Ascending aorta (tissue), 2 donors: ENCODE measurements at regions not wholly inside any gene's neighbourhood (a gene's known extent, or its start where the extent isn't known, plus 50 kb on each side); places are given as distances from the start of the nearest gene placed in this dataset.
"Not testable (repeated sequence)": the region's sequence is repeated elsewhere in the genome, so short reads cannot be mapped to it uniquely, and the experiment has no call there.

Experiments used
- DNase-seq, 2 donors: peaks; one replicate each; pipeline ENCODE4 v3.0.0-alpha.2; 2019; ENCODE audit warnings: low spot score in 2 of 2
- H3K27ac ChIP-seq, 2 donors: fragments of 200-600 bp; sonication (generic); one replicate each; pipeline ENCODE4 v1.5.1; 2016 to 2017; ENCODE audit warnings: mild to moderate bottlenecking in 1 of 2
- H3K27me3 ChIP-seq: fragments of 200-600 bp; sonication (generic); one replicate; pipeline ENCODE4 v1.5.1; 2017
- H3K36me3 ChIP-seq, 2 donors: fragments of 200-600 bp; sonication (generic); one replicate each; pipeline ENCODE4 v1.5.1; 2016
- H3K4me1 ChIP-seq, 2 donors: fragments of 200-600 bp; sonication (generic); one replicate each; pipeline ENCODE4 v1.5.1; 2016 to 2017; ENCODE audit warnings: mild to moderate bottlenecking in 1 of 2
- H3K4me3 ChIP-seq, 2 donors: fragments of 200-600 bp; sonication (generic); one replicate each; pipeline ENCODE4 v1.5.1; 2016 to 2017; ENCODE audit warnings: mild to moderate bottlenecking in 1 of 2
- H3K9me3 ChIP-seq, 2 donors: fragments of 200-600 bp; sonication (generic); one replicate each; pipeline ENCODE4 v1.5.1; 2016
- intact Hi-C: fragments of 100-400 bp; cut with DNase I; formaldehyde crosslinking; loops from one replicate; pipeline ENCODE4 v1.15.1; 2023
- TF ChIP-seq, protein P1 (sequence below), 3 experiments: fragments of 200-600 bp in 2 of 3; fragments of 450-650 bp in 1 of 3; sonication (generic) in 2 of 3; IDR thresholded peaks; one replicate each; pipeline ENCODE4 v1.5.1; 2016 to 2019; ENCODE audit warnings: antibody characterized with exemption in 3 of 3, mild to moderate bottlenecking in 1 of 3, moderate library complexity in 1 of 3

DNA sequence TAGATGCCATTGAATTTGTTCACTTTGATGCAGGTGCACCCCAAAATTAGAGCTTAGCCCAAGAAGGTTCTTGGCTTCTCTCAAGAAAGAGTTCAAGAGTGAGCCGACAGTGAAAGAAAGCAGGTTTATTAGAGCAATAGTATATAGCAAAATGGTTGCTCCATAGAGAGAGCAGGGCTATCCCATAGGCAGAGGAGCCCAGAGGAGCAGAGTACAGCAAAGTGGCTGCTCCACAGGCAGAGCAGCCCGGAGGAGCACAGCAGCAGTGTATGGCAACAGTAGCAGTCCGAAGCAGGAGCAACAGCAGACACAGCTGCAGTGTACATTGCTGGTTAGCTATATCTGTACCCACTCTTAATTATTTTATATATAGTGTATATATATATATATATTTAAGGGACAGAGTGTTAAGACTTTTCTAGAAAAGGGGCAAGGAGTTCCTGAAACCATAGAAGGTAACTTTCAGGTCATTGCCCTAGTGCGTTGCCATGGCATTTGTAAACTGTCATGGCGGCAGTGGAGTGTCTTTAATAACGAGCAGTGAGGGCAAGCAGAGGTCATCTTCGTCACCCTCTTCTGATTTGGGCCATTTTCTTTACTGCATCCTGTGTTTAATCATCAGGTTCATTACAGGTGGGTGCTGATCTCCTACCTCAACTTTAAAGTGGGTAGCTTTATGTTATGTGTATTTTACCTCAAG is 222.7 kb downstream of the CYB561 start:
- no peak for DNase-seq
- Histone ChIP-seq H3K4me3 (no peak overlapping the region), H3K36me3 (no peaks in the 10 kb centered on the region), H3K9me3 (no peaks in the 10 kb centered on the region), H3K4me1 (no peaks in the 10 kb centered on the region), H3K27me3 (no peaks in the 10 kb centered on the region), H3K27ac (no peak overlapping the region)
- TF ChIP-seq, protein P1, sequence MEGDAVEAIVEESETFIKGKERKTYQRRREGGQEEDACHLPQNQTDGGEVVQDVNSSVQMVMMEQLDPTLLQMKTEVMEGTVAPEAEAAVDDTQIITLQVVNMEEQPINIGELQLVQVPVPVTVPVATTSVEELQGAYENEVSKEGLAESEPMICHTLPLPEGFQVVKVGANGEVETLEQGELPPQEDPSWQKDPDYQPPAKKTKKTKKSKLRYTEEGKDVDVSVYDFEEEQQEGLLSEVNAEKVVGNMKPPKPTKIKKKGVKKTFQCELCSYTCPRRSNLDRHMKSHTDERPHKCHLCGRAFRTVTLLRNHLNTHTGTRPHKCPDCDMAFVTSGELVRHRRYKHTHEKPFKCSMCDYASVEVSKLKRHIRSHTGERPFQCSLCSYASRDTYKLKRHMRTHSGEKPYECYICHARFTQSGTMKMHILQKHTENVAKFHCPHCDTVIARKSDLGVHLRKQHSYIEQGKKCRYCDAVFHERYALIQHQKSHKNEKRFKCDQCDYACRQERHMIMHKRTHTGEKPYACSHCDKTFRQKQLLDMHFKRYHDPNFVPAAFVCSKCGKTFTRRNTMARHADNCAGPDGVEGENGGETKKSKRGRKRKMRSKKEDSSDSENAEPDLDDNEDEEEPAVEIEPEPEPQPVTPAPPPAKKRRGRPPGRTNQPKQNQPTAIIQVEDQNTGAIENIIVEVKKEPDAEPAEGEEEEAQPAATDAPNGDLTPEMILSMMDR (IDR thresholded peaks at IDR 0.05): no peak
- intact Hi-C loops: no loop called here

- TF ChIP-seq, protein P1 (IDR thresholded peaks at IDR 0.05): no peak
- intact Hi-C loops: no loop called here
- Histone ChIP-seq H3K9me3 (no peaks in the 10 kb centered on the region), H3K36me3 (no peaks in the 10 kb centered on the region), H3K4me1 (no peaks in the 10 kb centered on the region), H3K4me3 (no peak overlapping the region), H3K27ac (no peak overlapping the region), H3K27me3 (no peaks in the 10 kb centered on the region)
- no peak for DNase-seq
Measured at GRCh38 chr17:63224644-63225043, 221.5 kb downstream of the CYB561 start.

- H3K4me1 ChIP-seq, intact Hi-C loops, H3K27me3 ChIP-seq, DNase-seq, H3K36me3 ChIP-seq, H3K27ac ChIP-seq, H3K4me3 ChIP-seq: not testable (repeated sequence)
- peaks cover 6 to 18% of the 10 kb centered on the region in 2 donors for H3K9me3 ChIP-seq
Measured at GRCh38 chr17:63226720-63227119, 219.4 kb downstream of the CYB561 start.

GRCh38 chr17:63231015-63231620 is 215.0 kb downstream of the CYB561 start:
- H3K27me3 ChIP-seq, H3K27ac ChIP-seq, intact Hi-C loops, H3K4me3 ChIP-seq, H3K36me3 ChIP-seq, H3K4me1 ChIP-seq, DNase-seq: not testable (repeated sequence)
- H3K9me3 ChIP-seq: peaks cover 10 to 25% of the 10 kb centered on the region in 2 donors

DNA sequence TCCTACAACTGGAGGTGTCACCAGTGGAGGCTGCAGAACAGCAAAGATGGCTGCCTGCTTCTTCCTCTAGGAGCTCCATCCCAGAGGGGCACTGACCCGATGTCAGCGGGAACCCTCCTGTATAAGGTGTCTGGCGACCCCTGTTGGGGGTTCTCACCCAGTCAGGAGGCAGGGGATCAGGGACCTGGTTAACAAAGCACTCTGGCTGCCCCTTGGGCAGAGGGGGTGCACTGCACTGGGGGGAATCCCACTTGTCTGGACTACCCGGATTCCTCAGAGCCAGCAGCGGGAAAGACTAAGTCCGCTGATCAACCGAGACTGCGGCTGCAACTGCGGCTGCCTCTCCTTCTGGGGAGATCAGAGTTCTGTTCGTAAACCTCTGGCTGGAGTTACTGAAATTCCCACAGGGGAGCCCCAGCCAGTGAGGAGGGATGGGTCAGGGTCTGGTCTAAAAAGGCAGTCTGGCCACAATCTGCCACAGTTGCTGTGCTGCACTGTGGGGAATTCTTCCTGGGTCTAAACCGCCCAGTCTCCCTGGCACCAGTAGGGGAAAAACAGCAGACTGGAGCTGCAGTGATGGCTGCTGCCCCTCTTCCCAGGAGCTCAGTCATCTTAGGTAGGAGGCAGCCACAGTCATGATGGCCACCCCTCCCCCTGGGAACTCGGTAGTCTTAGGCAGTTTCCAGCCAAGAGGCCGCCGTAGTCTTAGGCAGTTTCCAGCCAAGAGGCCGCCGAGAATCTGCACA is 213.4 kb downstream of the CYB561 start:
- Histone ChIP-seq H3K36me3 (no peaks in the 10 kb centered on the region), H3K27me3 (no peaks in the 10 kb centered on the region), H3K4me3 (no peak overlapping the region), H3K9me3 (peaks cover 10 to 25% of the 10 kb centered on the region in 2 donors), H3K27ac (no peak overlapping the region), H3K4me1 (no peaks in the 10 kb centered on the region)
- intact Hi-C loops: no loop called here
- no peak for DNase-seq
- TF ChIP-seq, protein P1 (IDR thresholded peaks at IDR 0.05): no peak

- no peak overlapping the region for H3K4me3 ChIP-seq
- peaks cover 0 to 12% of the 10 kb centered on the region in 2 donors for H3K9me3 ChIP-seq
- peaks cover 0 to 8% of the 10 kb centered on the region in 2 donors for H3K36me3 ChIP-seq
- H3K27me3 ChIP-seq: no peaks in the 10 kb centered on the region
- intact Hi-C loops: no loop called here
- no peaks in the 10 kb centered on the region for H3K4me1 ChIP-seq
- DNase-seq: no peak
- no peak overlapping the region for H3K27ac ChIP-seq
- TF ChIP-seq, protein P1 (IDR thresholded peaks at IDR 0.05): no peak
Measured at GRCh38 chr17:63240106-63240505, 206.0 kb downstream of the CYB561 start.
